ENCODE measurements at regions not wholly inside any gene's neighbourhood (a gene's known extent, or its start where the extent isn't known, plus 50 kb on each side); places are given as distances from the start of the nearest gene placed in this dataset.

GRCh38 chr10:128863823-128864405 is 603.1 kb upstream of the MGMT start:
- Histone ChIP-seq H3K27me3 (no peaks in the 10 kb centered on the region), H3K36me3 (no peaks in the 10 kb centered on the region), H3K4me1 (ENCODE audit: control insufficient read depth in 1 of 2, insufficient read depth in 1 of 2, low read depth in 1 of 2, low read length in 1 of 2) (no peaks in the 10 kb centered on the region), H3K27ac (no peak overlapping the region), H3K4me3 (ENCODE audit: low read depth in 1 of 2, low read length in 1 of 2) (no peak overlapping the region), H3K9me3 (no peaks in the 10 kb centered on the region)
- no peak for TF ChIP-seq CTCF (IDR thresholded peaks at IDR 0.05)

- no peak overlapping the region for H3K27ac ChIP-seq
- H3K4me3 ChIP-seq (ENCODE audit: low read depth in 1 of 2, low read length in 1 of 2): no peak overlapping the region
- H3K27me3 ChIP-seq: no peaks in the 10 kb centered on the region
- H3K9me3 ChIP-seq: no peaks in the 10 kb centered on the region
- H3K36me3 ChIP-seq: no peaks in the 10 kb centered on the region
- no peak for TF ChIP-seq CTCF (IDR thresholded peaks at IDR 0.05)
- no peaks in the 10 kb centered on the region for H3K4me1 ChIP-seq (ENCODE audit: control insufficient read depth in 1 of 2, insufficient read depth in 1 of 2, low read depth in 1 of 2, low read length in 1 of 2)
Measured at GRCh38 chr10:128864554-128865295, 602.3 kb upstream of the MGMT start.

- H3K27me3 ChIP-seq: no peaks in the 10 kb centered on the region
- H3K9me3 ChIP-seq: no peaks in the 10 kb centered on the region
- no peak overlapping the region for H3K4me3 ChIP-seq (ENCODE audit: low read depth in 1 of 2, low read length in 1 of 2)
- no peak for TF ChIP-seq CTCF (IDR thresholded peaks at IDR 0.05)
- H3K36me3 ChIP-seq: no peaks in the 10 kb centered on the region
- H3K27ac ChIP-seq: no peak overlapping the region
- no peaks in the 10 kb centered on the region for H3K4me1 ChIP-seq (ENCODE audit: control insufficient read depth in 1 of 2, insufficient read depth in 1 of 2, low read depth in 1 of 2, low read length in 1 of 2)
Measured at GRCh38 chr10:128865436-128866195, 601.4 kb upstream of the MGMT start.

- no peak overlapping the region for H3K27ac ChIP-seq
- TF ChIP-seq CTCF (IDR thresholded peaks at IDR 0.05): no peak
- no peaks in the 10 kb centered on the region for H3K27me3 ChIP-seq
- H3K4me3 ChIP-seq (ENCODE audit: low read depth in 1 of 2, low read length in 1 of 2): no peak overlapping the region
- no peaks in the 10 kb centered on the region for H3K4me1 ChIP-seq (ENCODE audit: control insufficient read depth in 1 of 2, insufficient read depth in 1 of 2, low read depth in 1 of 2, low read length in 1 of 2)
- H3K9me3 ChIP-seq: no peaks in the 10 kb centered on the region
- no peaks in the 10 kb centered on the region for H3K36me3 ChIP-seq
Measured at GRCh38 chr10:128866551-128866950, 600.5 kb upstream of the MGMT start.

- no peaks in the 10 kb centered on the region for H3K9me3 ChIP-seq
- H3K27ac ChIP-seq: no peak overlapping the region
- H3K36me3 ChIP-seq: no peaks in the 10 kb centered on the region
- H3K4me3 ChIP-seq (ENCODE audit: low read depth in 1 of 2, low read length in 1 of 2): no peak overlapping the region
- H3K4me1 ChIP-seq (ENCODE audit: control insufficient read depth in 1 of 2, insufficient read depth in 1 of 2, low read depth in 1 of 2, low read length in 1 of 2): no peaks in the 10 kb centered on the region
- TF ChIP-seq CTCF (IDR thresholded peaks at IDR 0.05): no peak
- H3K27me3 ChIP-seq: no peaks in the 10 kb centered on the region
Measured at GRCh38 chr10:128867210-128867609, 599.8 kb upstream of the MGMT start.
